PC-9 (cell line): ENCODE measurements at regions not wholly inside any gene's neighbourhood (a gene's known extent, or its start where the extent isn't known, plus 50 kb on each side); places are given as distances from the start of the nearest gene placed in this dataset.

ENCODE experiments used
- CTCF ChIP-seq: fragments of 200-600 bp; sonication (generic); conservative IDR thresholded peaks from 2 replicates; pipeline ENCODE4 v1.6.1; 2017; ENCODE audit warnings: mixed run types, antibody characterized with exemption, mild to moderate bottlenecking, moderate library complexity
- EZH2 ChIP-seq: fragments of 200-600 bp; sonication (generic); IDR thresholded peaks from 2 replicates; pipeline ENCODE4 v1.8.0; 2017; ENCODE audit warnings: antibody characterized with exemption, low read depth

DNA sequence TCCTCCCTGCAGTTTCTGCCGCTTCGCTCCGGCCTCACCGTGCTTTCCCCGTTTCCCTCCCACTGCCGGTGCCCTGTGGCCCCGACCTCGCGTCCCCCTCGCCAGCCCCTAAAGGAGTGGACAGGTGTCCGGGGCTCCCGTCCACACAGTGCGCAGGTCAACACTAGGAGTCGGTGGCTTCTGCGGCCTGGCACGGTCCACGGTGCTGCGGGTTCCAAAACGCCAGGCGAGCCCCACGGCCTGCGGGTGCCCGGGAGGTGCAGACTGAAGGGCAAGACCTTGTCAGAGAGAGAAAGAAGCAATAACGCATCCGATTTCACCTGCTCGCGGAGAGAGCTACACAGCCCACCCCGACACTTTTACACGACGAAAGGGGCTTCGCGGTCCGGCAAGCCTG, 588.7 kb upstream of the SALL3 start:
- TF ChIP-seq CTCF (no peak), EZH2 (no peak)
